ENCODE measurements at regions not wholly inside any gene's neighbourhood (a gene's known extent, or its start where the extent isn't known, plus 50 kb on each side); places are given as distances from the start of the nearest gene placed in this dataset.

GRCh38 chr13:107076801-107077200 lies 508.9 kb upstream of the ARGLU1 start:
- Histone ChIP-seq H3K36me3 (ENCODE audit: insufficient read depth, low read length) (no peaks in the 10 kb centered on the region), H3K4me3 (ENCODE audit: low read length in 2 of 2) (no peak overlapping the region), H3K27ac (ENCODE audit: low read depth, low read length) (no peak overlapping the region), H3K9me3 (ENCODE audit: control insufficient read depth in 1 of 2, low read length in 2 of 2) (no peaks in the 10 kb centered on the region), H3K27me3 (ENCODE audit: insufficient read depth, low read length) (no peaks in the 10 kb centered on the region), H3K4me1 (ENCODE audit: insufficient read depth, low read length) (no peaks in the 10 kb centered on the region)
- Mint-ChIP-seq H3K27me3 (no peaks in the 10 kb centered on the region), H3K4me3 (no peak overlapping the region), H3K9me3 (peaks cover 0 to 9% (median under 1%) of the 10 kb centered on the region in 8 donors), H3K4me1 (no peaks in the 10 kb centered on the region), H3K36me3 (no peaks in the 10 kb centered on the region), H3K27ac (no peak overlapping the region)
- CTCF ChIA-PET (ENCODE audit: partially characterized antibody): no interaction called here
- intact Hi-C loops (cut with micrococcal nuclease): no loop called here
- DNase-seq: no peak
- POLR2A ChIA-PET (ENCODE audit: partially characterized antibody): no interaction called here

- no peak overlapping the region for H3K4me3 Mint-ChIP-seq
- intact Hi-C loops (cut with micrococcal nuclease): no loop called here
- peaks cover 0 to 9% (median under 1%) of the 10 kb centered on the region in 8 donors for H3K9me3 Mint-ChIP-seq
- no peaks in the 10 kb centered on the region for H3K27me3 ChIP-seq (ENCODE audit: insufficient read depth, low read length)
- ChIA-PET CTCF (ENCODE audit: partially characterized antibody) (no interaction called here), POLR2A (ENCODE audit: partially characterized antibody) (no interaction called here)
- H3K27me3 Mint-ChIP-seq: no peaks in the 10 kb centered on the region
- H3K27ac ChIP-seq (ENCODE audit: low read depth, low read length): no peak overlapping the region
- no peaks in the 10 kb centered on the region for H3K4me1 Mint-ChIP-seq
- H3K36me3 ChIP-seq (ENCODE audit: insufficient read depth, low read length): no peaks in the 10 kb centered on the region
- H3K9me3 ChIP-seq (ENCODE audit: control insufficient read depth in 1 of 2, low read length in 2 of 2): no peaks in the 10 kb centered on the region
- H3K4me1 ChIP-seq (ENCODE audit: insufficient read depth, low read length): no peaks in the 10 kb centered on the region
- H3K4me3 ChIP-seq (ENCODE audit: low read length in 2 of 2): no peak overlapping the region
- no peaks in the 10 kb centered on the region for H3K36me3 Mint-ChIP-seq
- H3K27ac Mint-ChIP-seq: no peak overlapping the region
- no peak for DNase-seq
Observed at GRCh38 chr13:107075576-107075975, 507.6 kb upstream of the ARGLU1 start.

- Mint-ChIP-seq H3K27me3 (peaks cover 0 to 1% of the 10 kb centered on the region in 2 donors), H3K4me3 (no peak overlapping the region), H3K36me3 (no peaks in the 10 kb centered on the region)
Observed at GRCh38 chr13:107070792-107071191, 502.9 kb upstream of the ARGLU1 start.

GRCh38 chr13:107069108-107069776 lies 501.3 kb upstream of the ARGLU1 start:
- H3K4me1 Mint-ChIP-seq: no peaks in the 10 kb centered on the region
- peaks cover 0 to 6% (median 0%) of the 10 kb centered on the region in 8 donors for H3K9me3 Mint-ChIP-seq
- no peaks in the 10 kb centered on the region for H3K4me1 ChIP-seq (ENCODE audit: insufficient read depth, low read length)
- H3K36me3 Mint-ChIP-seq: no peaks in the 10 kb centered on the region
- intact Hi-C loops (cut with micrococcal nuclease): no loop called here
- no peak overlapping the region for H3K27ac ChIP-seq (ENCODE audit: low read depth, low read length)
- POLR2A ChIA-PET (ENCODE audit: partially characterized antibody): no interaction called here
- no peaks in the 10 kb centered on the region for H3K9me3 ChIP-seq (ENCODE audit: control insufficient read depth in 1 of 2, low read length in 2 of 2)
- CTCF ChIA-PET (ENCODE audit: partially characterized antibody): no interaction called here
- H3K4me3 ChIP-seq (ENCODE audit: low read length in 2 of 2): no peak overlapping the region
- no peaks in the 10 kb centered on the region for H3K36me3 ChIP-seq (ENCODE audit: insufficient read depth, low read length)
- no peak for DNase-seq
- peaks cover 0 to 1% of the 10 kb centered on the region in 2 donors for H3K27me3 Mint-ChIP-seq
- no peak overlapping the region for H3K4me3 Mint-ChIP-seq
- H3K27ac Mint-ChIP-seq: no peak overlapping the region
- H3K27me3 ChIP-seq (ENCODE audit: insufficient read depth, low read length): no peaks in the 10 kb centered on the region

More at GRCh38 chr13:107070792-107071191, 502.9 kb upstream of the ARGLU1 start:
- H3K36me3 ChIP-seq (ENCODE audit: insufficient read depth, low read length): no peaks in the 10 kb centered on the region
- POLR2A ChIA-PET (ENCODE audit: partially characterized antibody): no interaction called here
- CTCF ChIA-PET (ENCODE audit: partially characterized antibody): no interaction called here
- Mint-ChIP-seq H3K27ac (no peak overlapping the region), H3K4me1 (no peaks in the 10 kb centered on the region), H3K9me3 (peaks cover 0 to 6% (median 0%) of the 10 kb centered on the region in 8 donors)
- intact Hi-C loops (cut with micrococcal nuclease): no loop called here
- H3K4me1 ChIP-seq (ENCODE audit: insufficient read depth, low read length): no peaks in the 10 kb centered on the region
- H3K9me3 ChIP-seq (ENCODE audit: control insufficient read depth in 1 of 2, low read length in 2 of 2): no peaks in the 10 kb centered on the region
- H3K27me3 ChIP-seq (ENCODE audit: insufficient read depth, low read length): no peaks in the 10 kb centered on the region
- H3K27ac ChIP-seq (ENCODE audit: low read depth, low read length): no peak overlapping the region
- DNase-seq: no peak
- no peak overlapping the region for H3K4me3 ChIP-seq (ENCODE audit: low read length in 2 of 2)

GRCh38 chr13:107067381-107067780 lies 499.4 kb upstream of the ARGLU1 start:
- H3K9me3 ChIP-seq (ENCODE audit: control insufficient read depth in 1 of 2, low read length in 2 of 2): no peaks in the 10 kb centered on the region
- H3K4me1 ChIP-seq (ENCODE audit: insufficient read depth, low read length): no peaks in the 10 kb centered on the region
- intact Hi-C loops (cut with micrococcal nuclease): no loop called here
- H3K36me3 ChIP-seq (ENCODE audit: insufficient read depth, low read length): no peaks in the 10 kb centered on the region
- Mint-ChIP-seq H3K4me3 (no peak overlapping the region), H3K27me3 (peaks cover 0 to 1% of the 10 kb centered on the region in 2 donors), H3K9me3 (peaks cover 0 to 5% (median 2%) of the 10 kb centered on the region in 8 donors), H3K4me1 (no peaks in the 10 kb centered on the region), H3K27ac (no peak overlapping the region), H3K36me3 (no peaks in the 10 kb centered on the region)
- no peak overlapping the region for H3K4me3 ChIP-seq (ENCODE audit: low read length in 2 of 2)
- DNase-seq: no peak
- POLR2A ChIA-PET (ENCODE audit: partially characterized antibody): no interaction called here
- no peaks in the 10 kb centered on the region for H3K27me3 ChIP-seq (ENCODE audit: insufficient read depth, low read length)
- CTCF ChIA-PET (ENCODE audit: partially characterized antibody): no interaction called here
- no peak overlapping the region for H3K27ac ChIP-seq (ENCODE audit: low read depth, low read length)

- ChIA-PET CTCF (ENCODE audit: partially characterized antibody) (no interaction called here), POLR2A (ENCODE audit: partially characterized antibody) (no interaction called here)
- no peak for DNase-seq
- intact Hi-C loops (cut with micrococcal nuclease): no loop called here
- no peak overlapping the region for H3K4me3 Mint-ChIP-seq
- H3K27ac ChIP-seq (ENCODE audit: low read depth, low read length): no peak overlapping the region
- no peaks in the 10 kb centered on the region for H3K4me1 ChIP-seq (ENCODE audit: insufficient read depth, low read length)
- no peaks in the 10 kb centered on the region for H3K4me1 Mint-ChIP-seq
- peak overlapping the region in 1 of 7 donors; percentile 24 for H3K27ac Mint-ChIP-seq
- H3K9me3 ChIP-seq (ENCODE audit: control insufficient read depth in 1 of 2, low read length in 2 of 2): no peaks in the 10 kb centered on the region
- no peak overlapping the region for H3K4me3 ChIP-seq (ENCODE audit: low read length in 2 of 2)
- H3K36me3 Mint-ChIP-seq: no peaks in the 10 kb centered on the region
- peaks cover 0 to 1% of the 10 kb centered on the region in 2 donors for H3K27me3 Mint-ChIP-seq
- no peaks in the 10 kb centered on the region for H3K36me3 ChIP-seq (ENCODE audit: insufficient read depth, low read length)
- H3K27me3 ChIP-seq (ENCODE audit: insufficient read depth, low read length): no peaks in the 10 kb centered on the region
- peaks cover 0 to 6% (median 2%) of the 10 kb centered on the region in 8 donors for H3K9me3 Mint-ChIP-seq
Observed at GRCh38 chr13:107066355-107066754, 498.4 kb upstream of the ARGLU1 start.

GRCh38 chr13:107065036-107065435 lies 497.1 kb upstream of the ARGLU1 start:
- POLR2A ChIA-PET (ENCODE audit: partially characterized antibody): no interaction called here
- H3K4me3 Mint-ChIP-seq: no peak overlapping the region
- intact Hi-C loops (cut with micrococcal nuclease): no loop called here

More at GRCh38 chr13:107065036-107065435, 497.1 kb upstream of the ARGLU1 start:
- Histone ChIP-seq H3K27me3 (ENCODE audit: insufficient read depth, low read length) (no peaks in the 10 kb centered on the region), H3K9me3 (ENCODE audit: control insufficient read depth in 1 of 2, low read length in 2 of 2) (no peaks in the 10 kb centered on the region), H3K27ac (ENCODE audit: low read depth, low read length) (no peak overlapping the region), H3K4me3 (ENCODE audit: low read length in 2 of 2) (no peak overlapping the region), H3K4me1 (ENCODE audit: insufficient read depth, low read length) (no peaks in the 10 kb centered on the region), H3K36me3 (ENCODE audit: insufficient read depth, low read length) (no peaks in the 10 kb centered on the region)
- Mint-ChIP-seq H3K9me3 (peaks cover 0 to 5% (median 3%) of the 10 kb centered on the region in 8 donors), H3K4me1 (no peaks in the 10 kb centered on the region), H3K27ac (no peak overlapping the region), H3K36me3 (no peaks in the 10 kb centered on the region), H3K27me3 (peaks cover 0 to 1% of the 10 kb centered on the region in 2 donors)
- CTCF ChIA-PET (ENCODE audit: partially characterized antibody): no interaction called here
- DNase-seq: no peak

All from CD4-positive, alpha-beta memory T cell (primary cell).